MM.1S (cell line): ENCODE measurements at regions not wholly inside any gene's neighbourhood (a gene's known extent, or its start where the extent isn't known, plus 50 kb on each side); places are given as distances from the start of the nearest gene placed in this dataset.

Experiments
- CTCF ChIP-seq: fragments of 300-600 bp; sonication (generic); IDR thresholded peaks from 2 replicates; pipeline ENCODE4 v1.5.1; 2016; ENCODE audit warnings: antibody characterized with exemption, low read length, mixed read lengths
- EZH2 ChIP-seq: fragments of 300-600 bp; sonication (generic); optimal IDR thresholded peaks from 2 replicates; pipeline ENCODE3; 2017; ENCODE audit warnings: low read depth, mild to moderate bottlenecking, antibody characterized with exemption, low read length, mixed read lengths

- TF ChIP-seq CTCF (no peak), EZH2 (no peak)
Measured at GRCh38 chr3:95437409-95437808, 1374.5 kb downstream of the NSUN3 start.
